SK-N-SH (cell line): ENCODE measurements at regions not wholly inside any gene's neighbourhood (a gene's known extent, or its start where the extent isn't known, plus 50 kb on each side); places are given as distances from the start of the nearest gene placed in this dataset.

Experiments
- CTCF ChIA-PET: fragments of 300-600, 350-600 bp; formaldehyde crosslinking; extraction: SDS; loops from one replicate; lab custom pipeline; 2021; lab: Yijun Ruan, JAX
- POLR2A ChIA-PET: fragments of 350-600 bp; sonication (Branson Sonifier 250); formaldehyde crosslinking; extraction: SDS; loops from one replicate; lab custom pipeline; 2020; ENCODE audit warnings: antibody characterized with exemption, inconsistent platforms; lab: Yijun Ruan, JAX
- DNase-seq: peaks from one replicate; pipeline ENCODE4 v3.0.0; 2012
- H2AFZ ChIP-seq: fragments of 200-600 bp; sonication (generic); 2 replicates; pipeline ENCODE4 v1.8.1; 2016; ENCODE audit warnings: antibody characterized with exemption, mild to moderate bottlenecking, low read depth
- H3F3A ChIP-seq: fragments of 200-600 bp; sonication (generic); replicated peaks from 2 replicates; pipeline ENCODE3; 2016; ENCODE audit warnings: antibody characterized with exemption, mild to moderate bottlenecking; ENCODE audit not compliant: insufficient read depth
- H3K27ac ChIP-seq, 2 experiments: fragments of 200-500 bp in 1 of 2; fragments of 200-600 bp in 1 of 2; sonication (Bioruptor generic) in 1 of 2; sonication (generic), shearing (Covaris generic) in 1 of 2; 2 replicates each; pipeline versions ENCODE4 v1.5.1 to v1.6.1; 2014 to 2016; ENCODE audit warnings: low read depth in 2 of 2, inconsistent platforms in 1 of 2, low read length in 1 of 2, mild to moderate bottlenecking in 1 of 2, mixed read lengths in 1 of 2
- H3K27me3 ChIP-seq: fragments of 200-600 bp; sonication (generic), shearing (Covaris generic); 2 replicates; pipeline ENCODE4 v1.6.1; 2016; ENCODE audit warnings: mixed run types; ENCODE audit not compliant: insufficient read depth
- H3K36me3 ChIP-seq, 2 experiments: fragments of 200-500 bp in 1 of 2; fragments of 200-600 bp in 1 of 2; sonication (Bioruptor generic) in 1 of 2; sonication (generic) in 1 of 2; replicated peaks in 1 of 2; 2 replicates each; pipeline versions ENCODE3 to v1.5.1; 2014 to 2016; ENCODE audit warnings: low read length in 1 of 2, mild to moderate bottlenecking in 1 of 2; ENCODE audit not compliant: insufficient read depth in 2 of 2, control insufficient read depth in 1 of 2
- H3K4me1 ChIP-seq, 2 experiments: fragments of 200-500 bp in 1 of 2; fragments of 200-600 bp in 1 of 2; sonication (Bioruptor generic) in 1 of 2; sonication (generic), shearing (Covaris generic) in 1 of 2; 2 replicates each; pipeline versions ENCODE4 v1.5.1 to v1.6.1; 2014 to 2016; ENCODE audit warnings: low read depth in 1 of 2, low read length in 1 of 2, mixed run types in 1 of 2; ENCODE audit not compliant: insufficient read depth in 2 of 2, control insufficient read depth in 1 of 2
- H3K4me2 ChIP-seq: fragments of 200-600 bp; sonication (generic), shearing (Covaris generic); 2 replicates; pipeline ENCODE4 v1.6.1; 2017; ENCODE audit warnings: mixed run types
- H3K4me3 ChIP-seq, 2 experiments: fragments of 200-500 bp in 1 of 2; fragments of 200-600 bp in 1 of 2; sonication (Bioruptor generic) in 1 of 2; sonication (generic), shearing (Covaris generic) in 1 of 2; 2 replicates each; pipeline versions ENCODE4 v1.5.1 to v1.8.1; 2014 to 2016; ENCODE audit warnings: low read depth in 2 of 2, inconsistent platforms in 1 of 2, low read length in 1 of 2, mild to moderate bottlenecking in 1 of 2, mixed read lengths in 1 of 2, moderate library complexity in 1 of 2
- H3K79me2 ChIP-seq: fragments of 200-600 bp; sonication (generic); 2 replicates; pipeline ENCODE4 v1.8.1; 2017; ENCODE audit warnings: mild to moderate bottlenecking; ENCODE audit not compliant: insufficient read depth
- H3K9ac ChIP-seq: fragments of 200-600 bp; sonication (generic); 2 replicates; pipeline ENCODE4 v1.6.1; 2017; ENCODE audit warnings: mixed run types
- H3K9me2 ChIP-seq: fragments of 200-600 bp; sonication (generic); 2 replicates; pipeline ENCODE4 v1.6.1; 2017; ENCODE audit warnings: mixed run types
- H3K9me3 ChIP-seq: fragments of 200-600 bp; sonication (generic); 2 replicates; pipeline ENCODE4 v1.6.1; 2017; ENCODE audit warnings: mixed run types, mild to moderate bottlenecking, moderate library complexity
- H4K20me1 ChIP-seq: fragments of 200-600 bp; sonication (generic); 2 replicates; pipeline ENCODE4 v1.6.1; 2017; ENCODE audit warnings: mild to moderate bottlenecking, mixed run types; ENCODE audit not compliant: insufficient read depth
- ELF1 ChIP-seq: IDR thresholded peaks from 2 replicates; pipeline ENCODE4 v1.4.0; 2012
- EP300 ChIP-seq, 2 experiments: IDR thresholded peaks; 2 replicates each; pipeline versions ENCODE4 v1.4.0 to v1.6.1; 2012; ENCODE audit warnings: borderline replicate concordance in 1 of 2, low read depth in 1 of 2, low read length in 1 of 2
- FOSL2 ChIP-seq: IDR thresholded peaks from 2 replicates; pipeline ENCODE4 v1.4.0; 2012; ENCODE audit warnings: low read depth, mild to moderate bottlenecking, moderate library complexity, borderline replicate concordance
- FOXJ3 ChIP-seq: sonication (generic); formaldehyde crosslinking; IDR thresholded peaks from 2 replicates; pipeline ENCODE4 v1.5.1; 2020; ENCODE audit warnings: mild to moderate bottlenecking, missing genetic modification reagents
- GABPA ChIP-seq: IDR thresholded peaks from 2 replicates; pipeline ENCODE4 v1.4.0; 2012; ENCODE audit warnings: low read depth, mild to moderate bottlenecking
- JUND ChIP-seq: IDR thresholded peaks from 2 replicates; pipeline ENCODE4 v1.4.0; 2012
- MXI1 ChIP-seq: IDR thresholded peaks from 2 replicates; pipeline ENCODE4 v1.6.1; 2012; ENCODE audit warnings: mild to moderate bottlenecking, low read depth, low read length, improper control_type of control experiment
- POLR2AphosphoS5 ChIP-seq: IDR thresholded peaks from 2 replicates; pipeline ENCODE4 v1.6.1; 2012; ENCODE audit warnings: low read depth, low read length
- RXRA ChIP-seq: IDR thresholded peaks from 2 replicates; pipeline ENCODE4 v1.4.0; 2012; ENCODE audit warnings: low read depth, mild to moderate bottlenecking, borderline replicate concordance
- TCF12 ChIP-seq: IDR thresholded peaks from 2 replicates; pipeline ENCODE4 v1.4.0; 2012
- TEAD4 ChIP-seq: IDR thresholded peaks from 2 replicates; pipeline ENCODE4 v1.4.0; 2012; ENCODE audit warnings: mild to moderate bottlenecking, borderline replicate concordance; ENCODE audit not compliant: insufficient read depth
- YY1 ChIP-seq: IDR thresholded peaks from 2 replicates; pipeline ENCODE4 v1.4.0; 2012; ENCODE audit warnings: low read depth, mild to moderate bottlenecking
- WGBS: methylation state at CpG from one replicate; pipeline ENCODE4 v1.1.6; 2017; ENCODE audit warnings: low lambda C conversion rate; 5-methylcytosine and 5-hydroxymethylcytosine counted together
- TF ChIP-seq, protein P1 (sequence below): IDR thresholded peaks from 2 replicates; pipeline ENCODE4 v1.4.0; 2012; ENCODE audit warnings: low read depth, borderline replicate concordance
- TF ChIP-seq, protein P2 (sequence below): fragments of 150-350 bp; IDR thresholded peaks from 2 replicates; pipeline ENCODE4 v1.6.1; 2017; ENCODE audit warnings: antibody characterized with exemption, low read length, low read depth, borderline replicate concordance
- TF ChIP-seq, protein P3 (sequence below): fragments of 150-350 bp; IDR thresholded peaks from 2 replicates; pipeline ENCODE4 v1.6.1; 2016; ENCODE audit warnings: mild to moderate bottlenecking, low read depth, low read length
- TF ChIP-seq, protein P4 (sequence below): IDR thresholded peaks from 2 replicates; pipeline ENCODE4; 2012
- TF ChIP-seq, protein P5 (sequence below): IDR thresholded peaks from 2 replicates; pipeline ENCODE4 v1.4.0; 2012; ENCODE audit warnings: low read depth, borderline replicate concordance

GRCh38 chr5:10009802-10010201, 239.9 kb downstream of the ATPSCKMT start:
- no peak overlapping the region for H2AFZ ChIP-seq
- no peaks in the 10 kb centered on the region for H3K36me3 ChIP-seq
- no peak overlapping the region for H3K9ac ChIP-seq
- H3K27ac ChIP-seq, result no peak overlapping the region
- no peaks in the 10 kb centered on the region for H3K4me1 ChIP-seq
- no peaks in the 10 kb centered on the region for H4K20me1 ChIP-seq
- DNase-seq, result no peak
- WGBS, result 0% methylated on average over 1 of the region's 1 CpG
- H3K4me2 ChIP-seq, result no peak overlapping the region
- H3K79me2 ChIP-seq, result no peaks in the 10 kb centered on the region
- H3F3A ChIP-seq, result no peaks in the 10 kb centered on the region
- H3K27me3 ChIP-seq, result no peaks in the 10 kb centered on the region
- no peak overlapping the region for H3K4me3 ChIP-seq
- H3K9me3 ChIP-seq, result no peaks in the 10 kb centered on the region
- ChIA-PET POLR2A (no interaction called here), CTCF (no interaction called here)
- no peaks in the 10 kb centered on the region for H3K9me2 ChIP-seq
- TF ChIP-seq TCF12 (no peak), YY1 (no peak), TEAD4 (no peak), MXI1 (no peak), JUND (no peak), FOSL2 (no peak), EP300 (IDR thresholded peaks at IDR 0.05; ENCODE audit: borderline replicate concordance in 1 of 2, low read depth in 1 of 2, low read length in 1 of 2) (no peak), RXRA (no peak), FOXJ3 (CRISPR knock-in tag) (no peak), GABPA (no peak), ELF1 (no peak), POLR2AphosphoS5 (no peak)
- TF ChIP-seq, protein P1, sequence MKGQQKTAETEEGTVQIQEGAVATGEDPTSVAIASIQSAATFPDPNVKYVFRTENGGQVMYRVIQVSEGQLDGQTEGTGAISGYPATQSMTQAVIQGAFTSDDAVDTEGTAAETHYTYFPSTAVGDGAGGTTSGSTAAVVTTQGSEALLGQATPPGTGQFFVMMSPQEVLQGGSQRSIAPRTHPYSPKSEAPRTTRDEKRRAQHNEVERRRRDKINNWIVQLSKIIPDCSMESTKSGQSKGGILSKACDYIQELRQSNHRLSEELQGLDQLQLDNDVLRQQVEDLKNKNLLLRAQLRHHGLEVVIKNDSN, result no peak
- TF ChIP-seq, protein P2, sequence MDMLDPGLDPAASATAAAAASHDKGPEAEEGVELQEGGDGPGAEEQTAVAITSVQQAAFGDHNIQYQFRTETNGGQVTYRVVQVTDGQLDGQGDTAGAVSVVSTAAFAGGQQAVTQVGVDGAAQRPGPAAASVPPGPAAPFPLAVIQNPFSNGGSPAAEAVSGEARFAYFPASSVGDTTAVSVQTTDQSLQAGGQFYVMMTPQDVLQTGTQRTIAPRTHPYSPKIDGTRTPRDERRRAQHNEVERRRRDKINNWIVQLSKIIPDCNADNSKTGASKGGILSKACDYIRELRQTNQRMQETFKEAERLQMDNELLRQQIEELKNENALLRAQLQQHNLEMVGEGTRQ, result no peak
- TF ChIP-seq, protein P3, sequence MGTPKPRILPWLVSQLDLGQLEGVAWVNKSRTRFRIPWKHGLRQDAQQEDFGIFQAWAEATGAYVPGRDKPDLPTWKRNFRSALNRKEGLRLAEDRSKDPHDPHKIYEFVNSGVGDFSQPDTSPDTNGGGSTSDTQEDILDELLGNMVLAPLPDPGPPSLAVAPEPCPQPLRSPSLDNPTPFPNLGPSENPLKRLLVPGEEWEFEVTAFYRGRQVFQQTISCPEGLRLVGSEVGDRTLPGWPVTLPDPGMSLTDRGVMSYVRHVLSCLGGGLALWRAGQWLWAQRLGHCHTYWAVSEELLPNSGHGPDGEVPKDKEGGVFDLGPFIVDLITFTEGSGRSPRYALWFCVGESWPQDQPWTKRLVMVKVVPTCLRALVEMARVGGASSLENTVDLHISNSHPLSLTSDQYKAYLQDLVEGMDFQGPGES, result no peak
- TF ChIP-seq, protein P4, sequence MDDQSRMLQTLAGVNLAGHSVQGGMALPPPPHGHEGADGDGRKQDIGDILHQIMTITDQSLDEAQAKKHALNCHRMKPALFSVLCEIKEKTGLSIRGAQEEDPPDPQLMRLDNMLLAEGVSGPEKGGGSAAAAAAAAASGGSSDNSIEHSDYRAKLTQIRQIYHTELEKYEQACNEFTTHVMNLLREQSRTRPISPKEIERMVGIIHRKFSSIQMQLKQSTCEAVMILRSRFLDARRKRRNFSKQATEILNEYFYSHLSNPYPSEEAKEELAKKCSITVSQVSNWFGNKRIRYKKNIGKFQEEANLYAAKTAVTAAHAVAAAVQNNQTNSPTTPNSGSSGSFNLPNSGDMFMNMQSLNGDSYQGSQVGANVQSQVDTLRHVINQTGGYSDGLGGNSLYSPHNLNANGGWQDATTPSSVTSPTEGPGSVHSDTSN, result no peak
- TF ChIP-seq, protein P5, sequence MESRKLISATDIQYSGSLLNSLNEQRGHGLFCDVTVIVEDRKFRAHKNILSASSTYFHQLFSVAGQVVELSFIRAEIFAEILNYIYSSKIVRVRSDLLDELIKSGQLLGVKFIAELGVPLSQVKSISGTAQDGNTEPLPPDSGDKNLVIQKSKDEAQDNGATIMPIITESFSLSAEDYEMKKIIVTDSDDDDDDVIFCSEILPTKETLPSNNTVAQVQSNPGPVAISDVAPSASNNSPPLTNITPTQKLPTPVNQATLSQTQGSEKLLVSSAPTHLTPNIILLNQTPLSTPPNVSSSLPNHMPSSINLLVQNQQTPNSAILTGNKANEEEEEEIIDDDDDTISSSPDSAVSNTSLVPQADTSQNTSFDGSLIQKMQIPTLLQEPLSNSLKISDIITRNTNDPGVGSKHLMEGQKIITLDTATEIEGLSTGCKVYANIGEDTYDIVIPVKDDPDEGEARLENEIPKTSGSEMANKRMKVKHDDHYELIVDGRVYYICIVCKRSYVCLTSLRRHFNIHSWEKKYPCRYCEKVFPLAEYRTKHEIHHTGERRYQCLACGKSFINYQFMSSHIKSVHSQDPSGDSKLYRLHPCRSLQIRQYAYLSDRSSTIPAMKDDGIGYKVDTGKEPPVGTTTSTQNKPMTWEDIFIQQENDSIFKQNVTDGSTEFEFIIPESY, result no peak
- TF ChIP-seq, all 33 proteins: peak for 0
